ENCODE measurements at regions not wholly inside any gene's neighbourhood (a gene's known extent, or its start where the extent isn't known, plus 50 kb on each side); places are given as distances from the start of the nearest gene placed in this dataset.

- no peak for DNase-seq
- no peaks in the 10 kb centered on the region for H3K36me3 ChIP-seq (ENCODE audit: control insufficient read depth in 4 of 4, insufficient read depth in 4 of 4, low read length in 3 of 4)
- POLR2A ChIA-PET: no interaction called here
Measured at GRCh38 chr12:70177631-70178030, 65.6 kb upstream of the CNOT2 start.

DNA sequence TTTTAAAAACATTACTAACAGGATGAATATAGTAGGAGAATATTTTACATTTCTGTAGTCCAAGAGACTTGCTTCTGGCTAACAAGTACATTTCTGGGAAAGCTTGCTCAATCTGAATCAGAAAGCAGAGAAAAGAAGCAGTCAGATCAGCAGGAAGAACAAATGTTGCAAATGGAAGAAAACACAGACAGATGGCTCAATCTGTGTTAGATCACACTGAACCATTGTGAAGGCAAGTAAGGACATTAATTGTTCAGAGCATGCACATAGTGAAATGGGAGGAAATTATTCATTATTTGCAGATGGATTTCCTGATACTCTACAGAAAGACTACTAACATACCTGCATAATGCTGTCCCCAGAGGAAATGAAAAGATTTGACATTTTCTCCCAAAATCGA is 65.2 kb upstream of the CNOT2 start:
- Histone ChIP-seq H3K4me3 (ENCODE audit: control insufficient read depth in 1 of 7, extremely low read depth in 1 of 7, insufficient read depth in 4 of 7, low read depth in 2 of 7, low read length in 6 of 7) (no peak overlapping the region), H3K36me3 (ENCODE audit: control insufficient read depth in 4 of 4, insufficient read depth in 4 of 4, low read length in 3 of 4) (no peaks in the 10 kb centered on the region), H3K27me3 (replicated peaks in 2 of 5; ENCODE audit: control insufficient read depth in 4 of 5, insufficient read depth in 5 of 5, low read length in 4 of 5) (no peaks in the 10 kb centered on the region), H3K9me3 (ENCODE audit: control extremely low read depth in 1 of 5, control insufficient read depth in 4 of 5, insufficient read depth in 2 of 5, low read depth in 1 of 5, low read length in 4 of 5) (peaks cover 0 to 2% (median 0%) of the 10 kb centered on the region in 5 experiments), H3K27ac (ENCODE audit: insufficient read depth in 1 of 2, low read depth in 1 of 2, low read length in 2 of 2, poor library complexity in 1 of 2, severe bottlenecking in 2 of 2) (no peak overlapping the region), H3K4me1 (ENCODE audit: control extremely low read depth in 1 of 4, control insufficient read depth in 4 of 4, insufficient read depth in 4 of 4, low read length in 3 of 4) (no peaks in the 10 kb centered on the region)
- no peak for DNase-seq
- no CpG with 5 or more reads among the region's 1 CpG for WGBS (ENCODE audit: insufficient coverage)
- POLR2A ChIA-PET: no interaction called here
- CTCF ChIA-PET: no interaction called here

More at GRCh38 chr12:70177631-70178030, 65.6 kb upstream of the CNOT2 start:
- WGBS (ENCODE audit: insufficient coverage): no CpG with 5 or more reads among the region's 1 CpG
- Histone ChIP-seq H3K4me1 (ENCODE audit: control extremely low read depth in 1 of 4, control insufficient read depth in 4 of 4, insufficient read depth in 4 of 4, low read length in 3 of 4) (no peaks in the 10 kb centered on the region), H3K4me3 (ENCODE audit: control insufficient read depth in 1 of 7, extremely low read depth in 1 of 7, insufficient read depth in 4 of 7, low read depth in 2 of 7, low read length in 6 of 7) (no peak overlapping the region), H3K27ac (ENCODE audit: insufficient read depth in 1 of 2, low read depth in 1 of 2, low read length in 2 of 2, poor library complexity in 1 of 2, severe bottlenecking in 2 of 2) (no peak overlapping the region), H3K9me3 (ENCODE audit: control extremely low read depth in 1 of 5, control insufficient read depth in 4 of 5, insufficient read depth in 2 of 5, low read depth in 1 of 5, low read length in 4 of 5) (peaks cover 0 to 2% (median 0%) of the 10 kb centered on the region in 5 experiments), H3K27me3 (replicated peaks in 2 of 5; ENCODE audit: control insufficient read depth in 4 of 5, insufficient read depth in 5 of 5, low read length in 4 of 5) (no peaks in the 10 kb centered on the region)
- CTCF ChIA-PET: no interaction called here

DNA sequence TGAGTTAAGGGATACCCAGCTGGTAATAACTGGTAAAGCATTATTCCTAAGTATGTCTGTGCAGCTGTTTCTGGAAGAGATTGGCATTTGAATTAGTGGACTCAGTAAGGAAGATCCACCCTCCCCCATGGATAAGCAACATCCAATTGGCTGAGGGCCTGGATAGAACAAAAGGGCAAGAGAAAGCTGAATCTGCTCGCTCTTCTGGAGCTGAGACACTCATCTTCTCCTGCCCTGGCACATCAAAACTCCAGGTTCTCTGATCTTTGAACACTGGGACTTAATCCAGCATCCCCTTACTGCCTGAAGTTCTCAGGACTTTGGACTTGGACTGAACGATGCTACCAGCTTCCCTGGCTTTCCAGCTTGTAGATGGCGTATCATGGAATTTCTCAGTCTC is 63.1 kb upstream of the CNOT2 start:
- no peaks in the 10 kb centered on the region for H3K36me3 ChIP-seq (ENCODE audit: control insufficient read depth in 4 of 4, insufficient read depth in 4 of 4, low read length in 3 of 4)
- peaks cover 0 to 2% (median 0%) of the 10 kb centered on the region in 5 experiments for H3K9me3 ChIP-seq (ENCODE audit: control extremely low read depth in 1 of 5, control insufficient read depth in 4 of 5, insufficient read depth in 2 of 5, low read depth in 1 of 5, low read length in 4 of 5)
- CTCF ChIA-PET: no interaction called here
- POLR2A ChIA-PET: no interaction called here
- no peak for DNase-seq
- H3K27ac ChIP-seq (ENCODE audit: insufficient read depth in 1 of 2, low read depth in 1 of 2, low read length in 2 of 2, poor library complexity in 1 of 2, severe bottlenecking in 2 of 2): no peak overlapping the region
- no peaks in the 10 kb centered on the region for H3K4me1 ChIP-seq (ENCODE audit: control extremely low read depth in 1 of 4, control insufficient read depth in 4 of 4, insufficient read depth in 4 of 4, low read length in 3 of 4)
- WGBS (ENCODE audit: insufficient coverage): 100% methylated on average over 1 of the region's 3 CpGs
- no peaks in the 10 kb centered on the region for H3K27me3 ChIP-seq (replicated peaks in 2 of 5; ENCODE audit: control insufficient read depth in 4 of 5, insufficient read depth in 5 of 5, low read length in 4 of 5)
- no peak overlapping the region for H3K4me3 ChIP-seq (ENCODE audit: control insufficient read depth in 1 of 7, extremely low read depth in 1 of 7, insufficient read depth in 4 of 7, low read depth in 2 of 7, low read length in 6 of 7)

DNA sequence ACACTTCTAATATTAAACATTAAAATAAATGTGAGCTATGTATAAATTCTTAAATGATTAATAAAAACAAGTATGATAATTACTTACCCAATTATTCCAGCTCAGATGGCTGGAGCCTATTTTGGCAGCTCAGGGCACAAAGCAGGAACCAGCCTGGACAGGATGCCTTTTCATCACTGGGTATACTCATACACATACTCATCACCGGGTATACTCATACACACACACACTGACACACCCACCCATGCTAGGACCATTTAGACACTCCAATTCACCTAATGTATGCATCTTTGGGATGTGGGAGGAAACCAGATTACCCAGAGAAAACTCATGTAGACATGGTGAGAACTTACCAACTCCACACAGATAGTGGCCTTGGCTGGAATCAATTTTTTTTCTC is 57.9 kb upstream of the CNOT2 start:
- CTCF ChIA-PET: no interaction called here

DNA sequence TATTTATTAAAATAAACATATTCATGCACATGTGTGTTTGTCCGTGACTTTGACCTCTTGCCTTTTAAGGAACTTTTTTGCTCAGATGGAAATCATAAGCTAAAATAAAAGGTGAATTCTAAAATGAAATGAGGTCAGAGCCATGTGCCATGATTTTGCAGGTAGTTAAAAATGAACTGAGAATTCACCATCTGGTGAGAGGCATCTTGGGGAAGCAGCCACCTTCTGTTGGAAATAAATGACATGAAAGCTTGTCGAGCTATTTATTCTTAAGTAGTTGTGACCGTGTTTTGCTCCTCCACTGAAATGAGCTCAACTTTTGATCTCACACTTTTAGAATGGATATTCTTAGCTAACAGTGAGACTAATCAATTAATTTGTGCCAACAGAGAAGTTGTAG is 56.8 kb upstream of the CNOT2 start:
- Histone ChIP-seq H3K4me3 (ENCODE audit: control insufficient read depth in 1 of 7, extremely low read depth in 1 of 7, insufficient read depth in 4 of 7, low read depth in 2 of 7, low read length in 6 of 7) (no peak overlapping the region), H3K27me3 (replicated peaks in 2 of 5; ENCODE audit: control insufficient read depth in 4 of 5, insufficient read depth in 5 of 5, low read length in 4 of 5) (no peaks in the 10 kb centered on the region), H3K9me3 (ENCODE audit: control extremely low read depth in 1 of 5, control insufficient read depth in 4 of 5, insufficient read depth in 2 of 5, low read depth in 1 of 5, low read length in 4 of 5) (no peaks in the 10 kb centered on the region), H3K4me1 (ENCODE audit: control extremely low read depth in 1 of 4, control insufficient read depth in 4 of 4, insufficient read depth in 4 of 4, low read length in 3 of 4) (no peaks in the 10 kb centered on the region), H3K27ac (ENCODE audit: insufficient read depth in 1 of 2, low read depth in 1 of 2, low read length in 2 of 2, poor library complexity in 1 of 2, severe bottlenecking in 2 of 2) (no peak overlapping the region), H3K36me3 (ENCODE audit: control insufficient read depth in 4 of 4, insufficient read depth in 4 of 4, low read length in 3 of 4) (no peaks in the 10 kb centered on the region)
- ChIA-PET POLR2A (no interaction called here), CTCF (no interaction called here)
- no peak for DNase-seq
- 100% methylated on average over 2 of the region's 3 CpGs for WGBS (ENCODE audit: insufficient coverage)

More for the DNA sequence above, 57.9 kb upstream of the CNOT2 start:
- DNase-seq: no peak
- H3K36me3 ChIP-seq (ENCODE audit: control insufficient read depth in 4 of 4, insufficient read depth in 4 of 4, low read length in 3 of 4): no peaks in the 10 kb centered on the region
- H3K27me3 ChIP-seq (replicated peaks in 2 of 5; ENCODE audit: control insufficient read depth in 4 of 5, insufficient read depth in 5 of 5, low read length in 4 of 5): no peaks in the 10 kb centered on the region
- no CpG with 5 or more reads among the region's 1 CpG for WGBS (ENCODE audit: insufficient coverage)
- POLR2A ChIA-PET: no interaction called here
- H3K4me1 ChIP-seq (ENCODE audit: control extremely low read depth in 1 of 4, control insufficient read depth in 4 of 4, insufficient read depth in 4 of 4, low read length in 3 of 4): no peaks in the 10 kb centered on the region
- no peak overlapping the region for H3K27ac ChIP-seq (ENCODE audit: insufficient read depth in 1 of 2, low read depth in 1 of 2, low read length in 2 of 2, poor library complexity in 1 of 2, severe bottlenecking in 2 of 2)
- H3K4me3 ChIP-seq (ENCODE audit: control insufficient read depth in 1 of 7, extremely low read depth in 1 of 7, insufficient read depth in 4 of 7, low read depth in 2 of 7, low read length in 6 of 7): no peak overlapping the region
- no peaks in the 10 kb centered on the region for H3K9me3 ChIP-seq (ENCODE audit: control extremely low read depth in 1 of 5, control insufficient read depth in 4 of 5, insufficient read depth in 2 of 5, low read depth in 1 of 5, low read length in 4 of 5)

DNA sequence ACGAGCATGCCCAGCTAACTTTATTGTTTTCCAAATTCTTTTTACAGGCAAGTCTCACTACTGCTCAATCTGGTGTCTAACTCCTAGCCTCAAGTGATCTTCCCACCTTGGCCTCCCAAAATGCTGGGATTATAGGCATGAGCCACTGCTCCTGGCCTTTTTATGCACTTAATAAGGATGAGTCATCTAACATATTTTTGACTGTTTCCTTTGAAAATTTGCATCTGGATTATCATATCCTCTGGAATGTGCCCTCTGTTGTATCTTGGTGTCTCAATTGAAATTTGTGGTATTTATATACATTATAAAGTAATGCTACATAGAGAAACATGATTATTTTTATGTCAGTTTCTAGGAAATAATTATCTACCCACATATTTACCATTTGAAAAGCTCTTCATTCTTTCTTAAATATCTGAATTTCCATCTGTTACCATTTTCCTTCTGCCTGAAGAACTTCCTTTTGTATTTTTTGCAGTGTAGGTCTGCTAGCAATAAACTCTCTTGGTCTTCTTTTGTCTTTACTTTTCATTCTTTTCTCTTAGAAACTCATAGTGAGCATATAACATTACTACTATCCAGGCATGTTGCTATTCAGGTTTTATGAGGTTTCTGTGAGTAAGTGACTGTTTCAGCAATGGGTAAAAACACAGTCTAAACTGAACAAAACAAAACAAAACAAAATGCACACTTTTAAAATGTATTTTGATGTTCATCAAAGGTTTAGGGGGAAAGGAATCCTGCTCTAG is 52.8 kb upstream of the CNOT2 start:
- no peaks in the 10 kb centered on the region for H3K27me3 ChIP-seq (replicated peaks in 2 of 5; ENCODE audit: control insufficient read depth in 4 of 5, insufficient read depth in 5 of 5, low read length in 4 of 5)
- DNase-seq: no peak
- H3K4me1 ChIP-seq (ENCODE audit: control extremely low read depth in 1 of 4, control insufficient read depth in 4 of 4, insufficient read depth in 4 of 4, low read length in 3 of 4): peaks cover 0 to under 1% (median 0%) of the 10 kb centered on the region in 4 experiments
- CTCF ChIA-PET: no interaction called here
- no peak overlapping the region for H3K4me3 ChIP-seq (ENCODE audit: control insufficient read depth in 1 of 7, extremely low read depth in 1 of 7, insufficient read depth in 4 of 7, low read depth in 2 of 7, low read length in 6 of 7)
- no peaks in the 10 kb centered on the region for H3K36me3 ChIP-seq (ENCODE audit: control insufficient read depth in 4 of 4, insufficient read depth in 4 of 4, low read length in 3 of 4)
- H3K27ac ChIP-seq (ENCODE audit: insufficient read depth in 1 of 2, low read depth in 1 of 2, low read length in 2 of 2, poor library complexity in 1 of 2, severe bottlenecking in 2 of 2): no peak overlapping the region
- no CpG with 5 or more reads among the region's 1 CpG for WGBS (ENCODE audit: insufficient coverage)
- POLR2A ChIA-PET: no interaction called here
- H3K9me3 ChIP-seq (ENCODE audit: control extremely low read depth in 1 of 5, control insufficient read depth in 4 of 5, insufficient read depth in 2 of 5, low read depth in 1 of 5, low read length in 4 of 5): no peaks in the 10 kb centered on the region
